Prostate gland (tissue), 2 donors: ENCODE measurements at regions not wholly inside any gene's neighbourhood (a gene's known extent, or its start where the extent isn't known, plus 50 kb on each side); places are given as distances from the start of the nearest gene placed in this dataset.

Experiments used
- DNase-seq: peaks from one replicate; pipeline ENCODE4 v3.0.0-alpha.2; 2019; ENCODE audit warnings: low spot score
- H3K27ac ChIP-seq, 2 donors: fragments of 200-600 bp; sonication (generic); 2 replicates each; pipeline ENCODE4 v1.5.1; 2017 to 2019
- H3K27me3 ChIP-seq: fragments of 200-600 bp; sonication (generic); replicated peaks from 2 replicates; pipeline ENCODE4 v1.5.1; 2019; ENCODE audit not compliant: insufficient read depth
- H3K36me3 ChIP-seq, 2 donors: fragments of 200-600 bp; sonication (generic); 1 replicate in 1 of 2; 2 replicates in 1 of 2; pipeline versions ENCODE4 v1.5.1 to v1.8.1; 2017 to 2019
- H3K4me1 ChIP-seq: fragments of 200-600 bp; sonication (generic); replicated peaks from 2 replicates; pipeline ENCODE4 v1.5.1; 2019
- H3K4me3 ChIP-seq, 2 donors: fragments of 200-600 bp; sonication (generic); 2 replicates each; pipeline ENCODE4 v1.5.1; 2017 to 2019
- H3K9me3 ChIP-seq: fragments of 200-600 bp; sonication (generic); 2 replicates; pipeline ENCODE4 v1.5.1; 2017
- CTCF ChIP-seq, 4 experiments: fragments of 200-600 bp in 2 of 4; fragments of 450-650 bp in 2 of 4; sonication (generic) in 2 of 4; IDR thresholded peaks; 1 replicate in 3 of 4; 2 replicates in 1 of 4; pipeline ENCODE4 v1.5.1; 2016 to 2019; ENCODE audit warnings: antibody characterized with exemption in 4 of 4, mild to moderate bottlenecking in 2 of 4, moderate library complexity in 2 of 4
- POLR2A ChIP-seq: fragments of 450-650 bp; IDR thresholded peaks from one replicate; pipeline ENCODE4 v1.6.1; 2016; ENCODE audit warnings: antibody characterized with exemption, mild to moderate bottlenecking
- POLR2AphosphoS5 ChIP-seq: sonication (generic); formaldehyde crosslinking; IDR thresholded peaks from one replicate; pipeline ENCODE4 v1.6.1; 2017; ENCODE audit warnings: antibody characterized with exemption
- WGBS: methylation state at CpG from one replicate; pipeline ENCODE4 v1.1.5; 2018; 5-methylcytosine and 5-hydroxymethylcytosine counted together
- intact Hi-C: fragments of 100-400 bp; cut with DNase I; formaldehyde crosslinking; loops from one replicate; pipeline ENCODE4 v1.14.2; 2022
- small RNA-seq, 2 donors: library from RNA; depleted of rRNA; stranded (forward); fragments of <200 nt; gene quantifications; one replicate each; pipeline ENCODE3, GENCODE V24; 2016

- no peak overlapping the region for H3K27ac ChIP-seq
- H3K9me3 ChIP-seq, result no peaks in the 10 kb centered on the region
- WGBS, result 67% methylated on average over 8 of the region's 8 CpGs
- no peak for DNase-seq
- no peak for TF ChIP-seq CTCF (IDR thresholded peaks at IDR 0.05)
- TF ChIP-seq POLR2AphosphoS5, result no peak
- TF ChIP-seq POLR2A, result no peak
- H3K4me1 ChIP-seq, result no peaks in the 10 kb centered on the region
- no peak overlapping the region for H3K4me3 ChIP-seq
- no peaks in the 10 kb centered on the region for H3K27me3 ChIP-seq
- intact Hi-C loops, result no loop called here
- H3K36me3 ChIP-seq, result no peaks in the 10 kb centered on the region
These were observed 50.7 kb upstream of the OR4E1 start for GRCh38 chr14:21724090-21724973.

DNA sequence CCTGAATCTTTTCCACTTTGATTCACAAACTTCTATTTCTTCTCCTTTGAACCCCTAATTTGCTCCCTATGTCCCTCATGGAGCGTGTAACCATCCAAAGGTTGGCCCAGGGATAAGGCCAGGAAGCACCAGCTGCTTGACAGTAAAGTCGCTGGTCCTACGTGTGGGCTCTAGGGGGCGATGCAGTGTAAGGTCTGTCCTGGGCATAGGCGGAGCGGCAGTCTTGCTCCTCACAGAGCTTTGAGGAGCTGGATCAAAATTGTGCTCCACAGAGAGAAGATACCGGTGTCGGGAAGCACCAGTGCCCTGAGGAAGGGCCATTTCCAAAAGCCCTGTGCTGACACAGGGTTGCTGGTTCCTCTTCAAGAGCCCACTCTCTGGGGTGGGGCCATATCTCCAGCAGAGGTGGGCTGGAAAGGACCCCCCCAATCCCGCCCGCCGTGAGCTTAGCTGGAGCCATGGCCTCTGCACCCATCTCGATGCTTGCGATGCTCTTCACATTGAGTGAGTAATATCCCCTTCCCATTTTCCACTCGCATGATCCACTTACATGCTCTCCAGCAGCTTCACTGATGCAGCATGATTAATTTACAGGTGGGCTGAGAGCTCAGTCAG is 49.9 kb upstream of the OR4E1 start:
- no peaks in the 10 kb centered on the region for H3K4me1 ChIP-seq
- no peak for TF ChIP-seq POLR2A
- TF ChIP-seq CTCF (IDR thresholded peaks at IDR 0.05), result no peak
- TF ChIP-seq POLR2AphosphoS5, result no peak
- H3K9me3 ChIP-seq, result no peaks in the 10 kb centered on the region
- no peak for DNase-seq
- no peaks in the 10 kb centered on the region for H3K27me3 ChIP-seq
- intact Hi-C loops, result no loop called here
- no peak overlapping the region for H3K27ac ChIP-seq
- H3K36me3 ChIP-seq, result no peaks in the 10 kb centered on the region
- no peak overlapping the region for H3K4me3 ChIP-seq
- WGBS, result 63% methylated on average over 14 of the region's 14 CpGs

Small RNA genes in the stretch of these regions (small RNA-seq; reads per million reads assigned to genes)
- 0 reads per million in 2 donors for gene AC245505.1
- 0 reads per million in 2 donors for gene TRAJ30
- gene TRAJ31, result 0 reads per million in 2 donors
- 0 reads per million in 2 donors for gene TRAJ32
- 0 reads per million in 2 donors for gene TRAJ33
- 0 reads per million in 2 donors for gene TRAJ34
- gene TRAJ35, result 0 reads per million in 2 donors
- gene TRAJ36, result 0 reads per million in 2 donors
- 0 reads per million in 2 donors for gene TRAJ37
- gene TRAJ38, result 0 reads per million in 2 donors
- 0 reads per million in 2 donors for gene TRAJ39
- gene TRAJ40, result 0 reads per million in 2 donors
- 0 reads per million in 2 donors for gene TRAJ41
- gene TRAJ42, result 0 reads per million in 2 donors
- 0 reads per million in 2 donors for gene TRAJ43
- 0 reads per million in 2 donors for gene TRAJ44
- 0 reads per million in 2 donors for gene TRAJ45
- gene TRAJ46, result 0 reads per million in 2 donors
- 0 reads per million in 2 donors for gene TRAJ47
- 0 reads per million in 2 donors for gene TRAJ48
- gene TRAJ49, result 0 reads per million in 2 donors
- 0 reads per million in 2 donors for gene TRAJ50
- gene TRAJ51, result 0 reads per million in 2 donors
- 0 reads per million in 2 donors for gene TRAJ52
- 0 reads per million in 2 donors for gene TRAJ53
- 0 reads per million in 2 donors for gene TRAJ54
- gene TRAJ55, result 0 reads per million in 2 donors
- 0 reads per million in 2 donors for gene TRAJ56
- 0 reads per million in 2 donors for gene TRAJ57
- gene TRAJ58, result 0 reads per million in 2 donors
- gene TRAJ59, result 0 reads per million in 2 donors
- gene TRAJ60, result 0 reads per million in 2 donors
- gene TRAJ61, result 0 reads per million in 2 donors
- gene TRAV15, result 0 reads per million in 2 donors
- 0 reads per million in 2 donors for gene TRDD1
- gene TRDD2, result 0 reads per million in 2 donors
- 0 reads per million in 2 donors for gene TRDD3
- gene TRDJ1, result 0 reads per million in 2 donors
- gene TRDJ2, result 0 reads per million in 2 donors
- gene TRDJ3, result 0 reads per million in 2 donors
- gene TRDJ4, result 0 reads per million in 2 donors
- gene TRDV1, result 0 reads per million in 2 donors
